HG03575 (cell line): ENCODE measurements at regions not wholly inside any gene's neighbourhood (a gene's known extent, or its start where the extent isn't known, plus 50 kb on each side); places are given as distances from the start of the nearest gene placed in this dataset.

Source experiments
- ATAC-seq: cut with Tn5 transposase; IDR thresholded peaks from one replicate; pipeline ENCODE4 v1.9.1; 2021; ENCODE audit not compliant: unreplicated experiment, insufficient number of reproducible peaks, low FRiP score; ENCODE audit errors: extremely low read depth

GRCh38 chr19:29289020-29289419 is 76.1 kb upstream of the UQCRFS1 start:
- ATAC-seq: no peak

- no peak for ATAC-seq
Measured at GRCh38 chr19:29290853-29291252, 77.9 kb upstream of the UQCRFS1 start.

- ATAC-seq: no peak
Measured at GRCh38 chr19:29292153-29292552, 79.2 kb upstream of the UQCRFS1 start.

- no peak for ATAC-seq
Measured at GRCh38 chr19:29292562-29292961, 79.6 kb upstream of the UQCRFS1 start.

- no peak for ATAC-seq
Measured at GRCh38 chr19:29293292-29293691, 80.3 kb upstream of the UQCRFS1 start.

GRCh38 chr19:29293736-29294342 is 80.9 kb upstream of the UQCRFS1 start:
- no peak for ATAC-seq

GRCh38 chr19:29294343-29294811 is 81.4 kb upstream of the UQCRFS1 start:
- ATAC-seq: no peak

GRCh38 chr19:29295285-29295684 is 82.3 kb upstream of the UQCRFS1 start:
- ATAC-seq: no peak

GRCh38 chr19:29297381-29297780 is 84.4 kb upstream of the UQCRFS1 start:
- no peak for ATAC-seq

GRCh38 chr19:29299416-29300380 is 86.7 kb upstream of the UQCRFS1 start:
- no peak for ATAC-seq

- ATAC-seq: no peak
Measured at GRCh38 chr19:29302002-29302928, 89.3 kb upstream of the UQCRFS1 start.

GRCh38 chr19:29303069-29303718 is 90.2 kb upstream of the UQCRFS1 start:
- ATAC-seq: no peak

GRCh38 chr19:29303719-29304090 is 90.8 kb upstream of the UQCRFS1 start:
- no peak for ATAC-seq

GRCh38 chr19:29305268-29305667 is 92.3 kb upstream of the UQCRFS1 start:
- ATAC-seq: no peak

GRCh38 chr19:29308977-29309590 is 96.1 kb upstream of the UQCRFS1 start:
- no peak for ATAC-seq

- ATAC-seq: no peak
Measured at GRCh38 chr19:29309637-29310036, 96.7 kb upstream of the UQCRFS1 start.

- ATAC-seq: no peak
Measured at GRCh38 chr19:29311191-29311790, 98.3 kb upstream of the UQCRFS1 start.

GRCh38 chr19:29315556-29316190 is 102.7 kb upstream of the UQCRFS1 start:
- no peak for ATAC-seq
